LNCaP clone FGC (cell line): ENCODE measurements at regions not wholly inside any gene's neighbourhood (a gene's known extent, or its start where the extent isn't known, plus 50 kb on each side); places are given as distances from the start of the nearest gene placed in this dataset.
"Not testable (repeated sequence)": the region's sequence is repeated elsewhere in the genome, so short reads cannot be mapped to it uniquely, and the experiment has no call there.

Source experiments
- DNase-seq: peaks from one replicate; pipeline ENCODE4 v3.0.0-alpha.2; 2011; ENCODE audit warnings: low read depth
- H3K4me3 ChIP-seq: 2 replicates; pipeline ENCODE4 v1.5.1; 2011; ENCODE audit warnings: mild to moderate bottlenecking, low read depth, low read length, control low read depth
- TF ChIP-seq, protein P1 (sequence below): IDR thresholded peaks from 2 replicates; pipeline ENCODE4 v1.5.1; 2012; ENCODE audit warnings: mild to moderate bottlenecking; ENCODE audit not compliant: control insufficient read depth, insufficient read depth; ENCODE audit errors: extremely low read depth

DNA sequence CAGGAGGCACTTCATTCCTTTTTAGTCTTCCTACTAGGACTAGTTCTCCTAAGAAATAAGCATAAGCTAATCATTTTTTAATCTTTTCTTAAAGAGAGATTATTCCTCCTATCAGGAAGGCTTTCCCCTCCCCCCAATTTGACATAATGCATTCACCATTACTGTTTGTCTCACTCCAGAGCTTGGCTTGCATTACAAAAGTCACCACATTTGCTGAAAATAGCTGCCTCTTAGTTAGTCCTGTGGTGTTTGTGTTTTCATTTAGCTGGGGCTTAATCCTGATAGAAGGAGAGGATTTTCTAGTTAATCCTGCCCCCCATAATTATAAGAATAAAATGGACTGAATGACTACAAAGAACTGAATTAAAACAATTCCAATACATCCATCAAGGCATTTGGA is 307.1 kb upstream of the RRP15 start:
- TF ChIP-seq, protein P1, sequence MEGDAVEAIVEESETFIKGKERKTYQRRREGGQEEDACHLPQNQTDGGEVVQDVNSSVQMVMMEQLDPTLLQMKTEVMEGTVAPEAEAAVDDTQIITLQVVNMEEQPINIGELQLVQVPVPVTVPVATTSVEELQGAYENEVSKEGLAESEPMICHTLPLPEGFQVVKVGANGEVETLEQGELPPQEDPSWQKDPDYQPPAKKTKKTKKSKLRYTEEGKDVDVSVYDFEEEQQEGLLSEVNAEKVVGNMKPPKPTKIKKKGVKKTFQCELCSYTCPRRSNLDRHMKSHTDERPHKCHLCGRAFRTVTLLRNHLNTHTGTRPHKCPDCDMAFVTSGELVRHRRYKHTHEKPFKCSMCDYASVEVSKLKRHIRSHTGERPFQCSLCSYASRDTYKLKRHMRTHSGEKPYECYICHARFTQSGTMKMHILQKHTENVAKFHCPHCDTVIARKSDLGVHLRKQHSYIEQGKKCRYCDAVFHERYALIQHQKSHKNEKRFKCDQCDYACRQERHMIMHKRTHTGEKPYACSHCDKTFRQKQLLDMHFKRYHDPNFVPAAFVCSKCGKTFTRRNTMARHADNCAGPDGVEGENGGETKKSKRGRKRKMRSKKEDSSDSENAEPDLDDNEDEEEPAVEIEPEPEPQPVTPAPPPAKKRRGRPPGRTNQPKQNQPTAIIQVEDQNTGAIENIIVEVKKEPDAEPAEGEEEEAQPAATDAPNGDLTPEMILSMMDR = no peak
- no peak overlapping the region for H3K4me3 ChIP-seq
- no peak for DNase-seq

DNA sequence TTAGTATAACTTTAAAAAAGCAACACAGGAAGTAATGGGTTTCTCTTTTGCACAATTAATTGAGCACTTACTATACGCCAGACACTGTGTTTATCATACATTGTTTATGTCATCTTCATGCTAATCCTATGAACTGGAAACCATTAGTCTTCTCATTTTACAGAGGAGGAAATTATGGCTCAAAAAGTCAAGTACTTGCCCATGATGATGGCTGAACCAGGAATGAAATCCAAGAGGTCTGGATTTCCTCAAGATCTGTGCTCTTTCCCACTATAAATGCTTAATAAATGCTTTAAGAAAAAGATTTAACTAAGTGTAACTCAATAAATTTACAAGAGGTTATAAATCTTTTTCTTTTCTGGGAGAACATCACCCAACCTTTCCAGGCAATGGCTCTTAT is 303.7 kb upstream of the RRP15 start:
- H3K4me3 ChIP-seq = no peak overlapping the region
- TF ChIP-seq, protein P1 = no peak
- DNase-seq = no peak

- no peak for DNase-seq
- TF ChIP-seq, protein P1 = no peak
- no peak overlapping the region for H3K4me3 ChIP-seq
Observed at GRCh38 chr1:217982331-217983050, 302.6 kb upstream of the RRP15 start.

DNA sequence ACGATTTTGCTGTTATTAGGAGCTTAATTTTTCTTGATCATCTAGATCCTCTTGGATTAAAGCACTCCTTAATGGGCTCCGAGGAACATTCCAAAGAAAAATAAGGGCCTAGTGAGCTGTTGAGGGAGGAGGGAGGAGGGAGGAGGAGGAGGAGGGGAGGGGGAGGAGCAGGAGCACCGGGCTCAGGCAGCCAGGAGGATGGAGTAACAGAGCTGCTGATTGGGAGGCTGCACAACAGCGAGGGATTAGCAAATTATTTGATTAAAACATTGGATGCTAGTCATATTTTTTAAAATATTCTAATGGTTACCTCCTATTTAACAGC is 302.1 kb upstream of the RRP15 start:
- TF ChIP-seq, protein P1 = no peak
- H3K4me3 ChIP-seq = no peak overlapping the region
- no peak for DNase-seq

GRCh38 chr1:217985641-217986040 is 299.5 kb upstream of the RRP15 start:
- TF ChIP-seq, protein P1 = no peak
- H3K4me3 ChIP-seq = no peak overlapping the region
- no peak for DNase-seq

DNA sequence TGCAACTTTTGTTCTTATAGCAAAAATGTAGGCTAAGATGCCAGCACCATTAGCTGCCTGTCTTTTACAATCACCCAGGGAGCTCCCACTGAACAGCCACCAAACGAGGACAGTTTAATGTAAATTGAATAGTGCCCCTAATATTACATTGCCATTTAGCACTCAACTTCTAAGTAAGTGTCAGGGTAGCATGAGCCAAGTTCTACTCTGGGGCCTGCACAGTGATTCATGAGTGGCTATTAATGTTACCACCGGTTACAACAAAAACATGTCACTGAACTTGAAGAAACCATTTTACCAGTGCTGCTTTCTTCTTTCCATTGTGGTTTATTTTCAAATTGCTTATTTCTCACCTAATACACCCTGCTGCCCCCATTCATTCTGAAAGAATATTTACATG is 295.6 kb upstream of the RRP15 start:
- no peak for DNase-seq
- H3K4me3 ChIP-seq = no peak overlapping the region
- TF ChIP-seq, protein P1 = no peak

- no peak overlapping the region for H3K4me3 ChIP-seq
- no peak for DNase-seq
- TF ChIP-seq, protein P1 = no peak
Observed at GRCh38 chr1:217993439-217993838, 291.7 kb upstream of the RRP15 start.

DNA sequence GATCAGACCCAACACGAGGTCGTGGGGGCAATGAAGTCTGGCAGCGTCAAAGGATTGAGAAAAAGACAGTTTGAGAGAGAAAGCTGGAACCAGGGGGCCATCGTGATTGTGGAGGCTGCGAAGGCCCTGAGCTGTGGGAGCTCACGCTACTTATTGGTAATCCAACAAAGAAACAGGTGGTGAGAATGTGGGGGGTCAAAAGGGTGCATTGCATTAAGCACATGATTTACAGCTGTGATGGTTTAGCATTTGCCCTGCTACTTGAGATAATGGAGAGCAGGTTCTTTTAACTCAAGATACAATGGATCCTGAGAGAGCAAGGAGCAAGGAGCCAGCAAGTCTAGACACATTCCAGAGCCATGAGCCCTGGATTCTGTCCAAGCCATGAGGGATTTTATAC is 276.8 kb upstream of the RRP15 start:
- DNase-seq, H3K4me3 ChIP-seq: not testable (repeated sequence)

GRCh38 chr1:218015106-218015505 is 270.0 kb upstream of the RRP15 start:
- H3K4me3 ChIP-seq, DNase-seq: not testable (repeated sequence)
